ENCODE measurements at regions not wholly inside any gene's neighbourhood (a gene's known extent, or its start where the extent isn't known, plus 50 kb on each side); places are given as distances from the start of the nearest gene placed in this dataset.
"Not testable (repeated sequence)": the region's sequence is repeated elsewhere in the genome, so short reads cannot be mapped to it uniquely, and the experiment has no call there.

- in situ Hi-C loops (cut with MboI; ENCODE audit: low sequenced_read_pairs): no loop called here
- Histone ChIP-seq H3K4me3 (no peak overlapping the region), H3K36me3 (replicated peaks) (no peaks in the 10 kb centered on the region), H3K9me3 (no peaks in the 10 kb centered on the region), H3K27me3 (ENCODE audit: low read depth) (no peaks in the 10 kb centered on the region), H3K4me1 (peaks cover 3% of the 10 kb centered on the region)
- no peak for DNase-seq (ENCODE audit: low spot score in 2 of 2)
Measured at GRCh38 chr17:62135742-62136141, 70.7 kb upstream of the MED13 start.

GRCh38 chr17:62135096-62135495 lies 70.0 kb upstream of the MED13 start:
- H3K4me1 ChIP-seq; H3K4me3 ChIP-seq; H3K9me3 ChIP-seq; H3K27me3 ChIP-seq (ENCODE audit: low read depth); DNase-seq (ENCODE audit: low spot score in 2 of 2); H3K36me3 ChIP-seq (replicated peaks); in situ Hi-C loops (cut with MboI; ENCODE audit: low sequenced_read_pairs): not testable (repeated sequence)

DNA sequence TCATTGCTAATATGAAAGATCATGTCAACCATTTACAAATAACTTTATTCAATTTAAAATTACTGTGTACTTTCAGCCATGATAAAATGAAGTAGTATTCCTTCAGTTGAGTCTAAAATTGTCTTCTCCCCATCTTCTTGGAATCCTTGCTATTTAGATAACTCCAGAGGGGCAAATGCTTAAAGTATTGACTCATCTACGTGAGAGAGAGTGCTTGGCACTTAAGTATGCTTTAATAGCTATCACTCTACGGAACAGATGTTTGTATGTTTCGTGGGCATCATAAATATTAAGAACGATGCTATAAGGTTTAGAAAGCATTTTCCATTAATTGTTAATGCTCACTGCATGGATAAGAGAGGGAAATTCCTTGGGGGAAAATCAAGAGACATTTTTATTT lies 69.3 kb upstream of the MED13 start:
- in situ Hi-C loops (cut with MboI; ENCODE audit: low sequenced_read_pairs): no loop called here
- no peaks in the 10 kb centered on the region for H3K9me3 ChIP-seq
- H3K4me1 ChIP-seq: peaks cover 3% of the 10 kb centered on the region
- no peaks in the 10 kb centered on the region for H3K36me3 ChIP-seq (replicated peaks)
- no peak overlapping the region for H3K4me3 ChIP-seq
- no peak for DNase-seq (ENCODE audit: low spot score in 2 of 2)
- H3K27me3 ChIP-seq (ENCODE audit: low read depth): no peaks in the 10 kb centered on the region

- H3K4me1 ChIP-seq; in situ Hi-C loops (cut with MboI; ENCODE audit: low sequenced_read_pairs); H3K4me3 ChIP-seq; H3K36me3 ChIP-seq (replicated peaks); H3K27me3 ChIP-seq (ENCODE audit: low read depth); H3K9me3 ChIP-seq; DNase-seq (ENCODE audit: low spot score in 2 of 2): not testable (repeated sequence)
Measured at GRCh38 chr17:62131271-62131670, 66.2 kb upstream of the MED13 start.

DNA sequence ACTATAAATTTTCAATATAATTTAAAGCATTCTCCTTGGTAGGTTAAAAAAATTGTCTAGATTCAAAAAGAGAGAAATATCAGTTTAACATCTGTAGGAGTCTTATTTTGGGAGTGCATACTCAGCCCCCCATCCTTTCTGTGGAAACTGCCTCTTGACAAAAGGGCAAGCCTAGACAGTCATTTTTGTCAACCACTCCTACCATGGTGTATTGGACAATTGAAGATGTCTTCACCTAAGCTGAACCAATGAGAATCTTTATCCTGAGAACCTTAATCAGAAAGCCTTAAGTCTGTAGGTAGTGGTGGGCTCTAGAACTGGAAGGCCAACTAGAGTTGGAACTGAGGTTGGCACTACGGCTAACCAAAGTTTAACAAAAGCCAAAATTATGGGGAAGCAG lies 65.7 kb upstream of the MED13 start:
- H3K4me1 ChIP-seq: peaks cover under 1% of the 10 kb centered on the region
- in situ Hi-C loops (cut with MboI; ENCODE audit: low sequenced_read_pairs): no loop called here

GRCh38 chr17:62126292-62126691 lies 61.2 kb upstream of the MED13 start:
- no peak overlapping the region for H3K4me3 ChIP-seq
- DNase-seq (ENCODE audit: low spot score in 2 of 2): no peak
- no peaks in the 10 kb centered on the region for H3K36me3 ChIP-seq (replicated peaks)
- no peaks in the 10 kb centered on the region for H3K9me3 ChIP-seq
- no peaks in the 10 kb centered on the region for H3K27me3 ChIP-seq (ENCODE audit: low read depth)
- in situ Hi-C loops (cut with MboI; ENCODE audit: low sequenced_read_pairs): no loop called here
- no peaks in the 10 kb centered on the region for H3K4me1 ChIP-seq

More for the DNA sequence above, 65.7 kb upstream of the MED13 start:
- Histone ChIP-seq H3K27me3 (ENCODE audit: low read depth) (no peaks in the 10 kb centered on the region), H3K36me3 (replicated peaks) (no peaks in the 10 kb centered on the region), H3K4me3 (no peak overlapping the region), H3K9me3 (no peaks in the 10 kb centered on the region)
- no peak for DNase-seq (ENCODE audit: low spot score in 2 of 2)

DNA sequence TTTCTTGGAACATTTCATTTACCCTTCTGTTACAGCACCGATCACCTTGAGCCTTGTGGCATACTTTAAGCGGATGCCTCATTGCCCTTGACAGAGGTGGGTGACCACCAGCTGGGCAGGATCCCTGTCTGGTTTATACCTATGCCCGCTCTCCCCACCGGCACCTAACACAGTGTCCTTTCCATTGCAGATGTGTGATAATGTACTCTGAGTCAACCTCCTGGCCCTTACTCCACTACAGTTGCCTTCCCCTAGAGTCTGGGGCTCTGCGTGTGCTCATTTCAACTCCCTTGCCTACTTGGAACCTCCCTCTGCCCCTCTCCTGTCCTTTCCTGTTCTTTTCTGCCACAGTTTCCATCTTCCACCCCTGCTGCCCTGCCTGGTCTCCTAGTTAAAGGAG lies 60.2 kb upstream of the MED13 start:
- in situ Hi-C loops (cut with MboI; ENCODE audit: low sequenced_read_pairs): no loop called here

GRCh38 chr17:62121025-62121730 lies 56.1 kb upstream of the MED13 start:
- Histone ChIP-seq H3K9me3 (no peaks in the 10 kb centered on the region), H3K36me3 (replicated peaks) (no peaks in the 10 kb centered on the region), H3K27me3 (ENCODE audit: low read depth) (no peaks in the 10 kb centered on the region), H3K4me3 (no peak overlapping the region), H3K4me1 (no peaks in the 10 kb centered on the region)
- no peak for DNase-seq (ENCODE audit: low spot score in 2 of 2)
- in situ Hi-C loops (cut with MboI; ENCODE audit: low sequenced_read_pairs): no loop called here

More for the DNA sequence above, 60.2 kb upstream of the MED13 start:
- no peak for DNase-seq (ENCODE audit: low spot score in 2 of 2)
- no peaks in the 10 kb centered on the region for H3K27me3 ChIP-seq (ENCODE audit: low read depth)
- no peaks in the 10 kb centered on the region for H3K9me3 ChIP-seq
- H3K4me3 ChIP-seq: no peak overlapping the region
- H3K4me1 ChIP-seq: no peaks in the 10 kb centered on the region
- H3K36me3 ChIP-seq (replicated peaks): no peaks in the 10 kb centered on the region

GRCh38 chr17:62119373-62119772 lies 54.3 kb upstream of the MED13 start:
- in situ Hi-C loops (cut with MboI; ENCODE audit: low sequenced_read_pairs): no loop called here
- DNase-seq (ENCODE audit: low spot score in 2 of 2): no peak

More at GRCh38 chr17:62119373-62119772, 54.3 kb upstream of the MED13 start:
- Histone ChIP-seq H3K4me1 (peaks cover 4% of the 10 kb centered on the region; the same call in 1 of the 2 replicates), H3K9me3 (no peaks in the 10 kb centered on the region), H3K27me3 (ENCODE audit: low read depth) (no peaks in the 10 kb centered on the region), H3K4me3 (no peak overlapping the region), H3K36me3 (replicated peaks) (no peaks in the 10 kb centered on the region)

All from HAP-1 (cell line).